Memory B cell (primary cell): ENCODE measurements at regions not wholly inside any gene's neighbourhood (a gene's known extent, or its start where the extent isn't known, plus 50 kb on each side); places are given as distances from the start of the nearest gene placed in this dataset.

Experiments used
- ATAC-seq: fragments of 150-1000 bp; cut with Tn5 transposase; 2 replicates; pipeline ENCODE4 v1.10.0; 2021; ENCODE audit warnings: low read depth, mild to moderate bottlenecking, moderate library complexity
- DNase-seq, 2 donors: peaks; one replicate each; pipeline ENCODE4 v3.0.0; 2022; ENCODE audit warnings: low spot score in 2 of 2
- H3K27ac Mint-ChIP-seq: one replicate; pipeline ENCODE4 v1.8.0; 2022; ENCODE audit warnings: mild to moderate bottlenecking, moderate library complexity, mixed read lengths
- H3K27me3 Mint-ChIP-seq: one replicate; pipeline ENCODE4 v1.8.0; 2022; ENCODE audit warnings: mixed read lengths
- H3K36me3 Mint-ChIP-seq: one replicate; pipeline ENCODE4 v1.8.0; 2022; ENCODE audit warnings: mild to moderate bottlenecking, mixed read lengths
- H3K4me1 Mint-ChIP-seq: one replicate; pipeline ENCODE4 v1.8.0; 2022; ENCODE audit warnings: mixed read lengths
- H3K4me3 Mint-ChIP-seq: one replicate; pipeline ENCODE4 v1.8.0; 2022; ENCODE audit warnings: mild to moderate bottlenecking, moderate library complexity, mixed read lengths
- H3K9me3 Mint-ChIP-seq: one replicate; pipeline ENCODE4 v1.8.0; 2022; ENCODE audit warnings: mixed read lengths

DNA sequence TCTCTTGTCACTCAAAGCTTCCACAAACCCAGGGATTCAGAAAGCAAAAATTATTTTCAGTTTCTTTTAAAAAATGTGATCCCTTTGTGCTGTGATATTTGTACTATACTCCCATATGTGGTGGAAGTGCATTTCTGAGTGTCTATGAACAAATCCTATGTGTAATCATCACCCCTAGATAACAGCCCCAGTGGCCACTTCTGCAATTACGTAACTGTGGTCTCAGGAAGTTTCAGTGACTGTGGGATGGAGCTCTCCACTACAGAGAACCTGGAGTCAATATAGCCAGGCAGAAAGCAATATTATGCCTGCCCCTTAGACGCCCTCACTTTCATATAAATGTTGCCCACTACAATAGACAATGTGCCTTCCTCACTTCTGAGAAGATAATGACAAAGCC lies 1101.7 kb upstream of the GHITM start:
- H3K27me3 Mint-ChIP-seq: no peaks in the 10 kb centered on the region
- ATAC-seq (no peak), DNase-seq (no peak)
- no peaks in the 10 kb centered on the region for H3K4me1 Mint-ChIP-seq
- peaks cover 6% of the 10 kb centered on the region for H3K9me3 Mint-ChIP-seq
- H3K4me3 Mint-ChIP-seq: no peak overlapping the region
- H3K36me3 Mint-ChIP-seq: no peaks in the 10 kb centered on the region
- H3K27ac Mint-ChIP-seq: no peak overlapping the region

DNA sequence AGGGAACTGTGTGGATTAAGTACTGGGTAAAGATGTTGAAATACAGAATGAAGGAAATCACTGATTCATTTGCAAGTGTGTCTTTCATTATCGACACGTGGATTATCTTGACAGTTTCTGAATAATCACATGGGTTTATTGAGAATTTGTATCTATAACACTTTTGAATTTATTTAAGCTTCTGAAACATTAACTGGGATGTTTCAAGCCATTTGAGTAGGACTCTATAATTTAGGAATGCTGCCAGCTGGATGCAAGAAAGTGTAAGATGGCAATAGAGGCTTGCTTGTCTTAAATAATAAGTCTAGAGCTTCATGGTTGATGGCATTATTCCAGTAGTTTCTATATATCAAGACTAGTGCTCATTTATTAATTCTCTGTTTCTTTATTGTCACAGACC lies 1100.7 kb upstream of the GHITM start:
- no peak for ATAC-seq
- no peak for DNase-seq
- peaks cover 6% of the 10 kb centered on the region for H3K9me3 Mint-ChIP-seq
- H3K27ac Mint-ChIP-seq: no peak overlapping the region
- H3K4me3 Mint-ChIP-seq: no peak overlapping the region
- H3K36me3 Mint-ChIP-seq: no peaks in the 10 kb centered on the region
- H3K4me1 Mint-ChIP-seq: no peaks in the 10 kb centered on the region
- H3K27me3 Mint-ChIP-seq: no peaks in the 10 kb centered on the region

DNA sequence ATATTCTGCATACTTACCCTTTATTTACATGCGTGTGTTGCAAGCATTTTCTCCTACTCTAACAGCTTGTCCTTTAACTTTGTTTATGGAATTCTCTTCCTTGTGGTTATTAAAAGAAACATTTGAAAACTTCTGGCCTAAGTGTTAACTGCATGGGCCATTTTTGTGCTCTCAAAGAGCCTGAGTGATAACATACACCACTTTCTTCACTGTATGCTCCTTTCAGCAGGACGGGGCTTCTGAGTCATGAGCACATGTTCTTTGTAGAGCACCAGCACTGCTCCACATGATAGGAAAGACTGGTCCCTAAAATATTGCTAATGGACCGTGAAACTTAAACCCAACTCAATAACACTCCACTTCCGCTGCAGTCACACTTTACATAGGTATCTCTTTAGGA lies 1093.6 kb upstream of the GHITM start:
- Mint-ChIP-seq H3K27ac (no peak overlapping the region), H3K4me3 (no peak overlapping the region), H3K4me1 (no peaks in the 10 kb centered on the region), H3K9me3 (peaks cover 4% of the 10 kb centered on the region), H3K36me3 (no peaks in the 10 kb centered on the region), H3K27me3 (no peaks in the 10 kb centered on the region)
- DNase-seq (no peak), ATAC-seq (no peak)

DNA sequence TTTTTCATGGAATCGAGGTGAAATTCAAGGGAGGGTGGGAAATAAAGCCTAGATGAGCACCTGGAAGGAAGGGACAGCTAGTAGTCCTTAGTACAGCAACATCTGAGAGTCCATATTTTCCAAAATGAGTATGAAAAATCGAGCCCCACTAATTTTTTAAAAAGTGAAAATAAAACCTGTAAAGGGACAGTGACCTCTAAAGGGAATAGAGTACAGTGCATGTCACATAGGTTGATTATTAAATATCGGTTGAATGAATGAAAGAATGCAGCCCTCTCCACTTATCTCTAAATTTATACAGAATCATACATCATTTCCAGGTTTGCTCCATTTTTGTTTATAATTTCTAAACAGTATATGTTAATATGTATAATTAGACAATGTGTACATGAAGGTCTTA lies 1088.5 kb upstream of the GHITM start:
- H3K27ac Mint-ChIP-seq: no peak overlapping the region
- no peaks in the 10 kb centered on the region for H3K27me3 Mint-ChIP-seq
- DNase-seq (no peak), ATAC-seq (no peak)
- no peak overlapping the region for H3K4me3 Mint-ChIP-seq
- H3K9me3 Mint-ChIP-seq: peaks cover 2% of the 10 kb centered on the region
- H3K4me1 Mint-ChIP-seq: no peaks in the 10 kb centered on the region
- no peaks in the 10 kb centered on the region for H3K36me3 Mint-ChIP-seq

DNA sequence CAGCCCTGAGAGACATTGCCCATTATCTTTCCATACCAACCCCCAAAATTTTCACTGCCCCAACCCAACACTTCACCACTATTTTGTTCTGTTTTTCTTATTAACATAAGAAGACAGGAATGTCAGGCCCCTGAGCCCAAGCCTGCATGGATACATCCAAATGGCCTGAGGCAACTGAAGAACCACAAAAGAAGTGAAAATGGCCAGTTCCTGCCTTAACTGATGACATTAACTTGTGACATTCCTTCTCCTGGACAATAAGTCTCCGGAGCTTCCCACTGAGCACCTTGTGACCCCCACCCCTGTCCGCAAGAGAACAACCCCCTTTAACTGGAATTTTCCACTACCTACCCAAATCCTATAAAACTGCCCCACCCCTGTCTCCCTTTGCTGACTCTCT lies 1076.4 kb upstream of the GHITM start:
- ATAC-seq (no peak), DNase-seq (no peak)
- H3K36me3 Mint-ChIP-seq: no peaks in the 10 kb centered on the region
- H3K27ac Mint-ChIP-seq: no peak overlapping the region
- no peak overlapping the region for H3K4me3 Mint-ChIP-seq
- no peaks in the 10 kb centered on the region for H3K27me3 Mint-ChIP-seq
- H3K4me1 Mint-ChIP-seq: no peaks in the 10 kb centered on the region
- H3K9me3 Mint-ChIP-seq: peaks cover 12% of the 10 kb centered on the region

DNA sequence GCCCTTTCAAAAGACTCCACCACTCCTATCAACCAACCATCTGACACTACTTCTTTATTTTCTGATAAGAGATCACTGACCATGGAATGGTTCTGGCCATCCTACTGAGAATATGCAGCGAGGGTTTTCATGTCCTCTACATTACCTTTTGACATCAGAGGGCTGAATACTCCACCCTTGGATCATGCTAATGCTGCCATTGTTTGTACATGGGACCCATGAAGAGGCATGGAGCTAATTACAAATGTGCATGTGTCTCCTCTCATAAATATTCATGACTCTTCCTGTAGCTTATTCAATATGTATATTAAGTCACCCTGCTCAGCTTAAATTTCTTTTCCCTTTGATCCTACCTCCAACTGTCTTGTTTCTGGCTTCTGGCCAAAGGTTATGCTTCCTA lies 1065.8 kb upstream of the GHITM start:
- ATAC-seq: no peak
- no peak for DNase-seq
- Mint-ChIP-seq H3K27ac (no peak overlapping the region), H3K36me3 (no peaks in the 10 kb centered on the region), H3K4me3 (no peak overlapping the region), H3K27me3 (no peaks in the 10 kb centered on the region), H3K4me1 (no peaks in the 10 kb centered on the region), H3K9me3 (peaks cover 4% of the 10 kb centered on the region)

DNA sequence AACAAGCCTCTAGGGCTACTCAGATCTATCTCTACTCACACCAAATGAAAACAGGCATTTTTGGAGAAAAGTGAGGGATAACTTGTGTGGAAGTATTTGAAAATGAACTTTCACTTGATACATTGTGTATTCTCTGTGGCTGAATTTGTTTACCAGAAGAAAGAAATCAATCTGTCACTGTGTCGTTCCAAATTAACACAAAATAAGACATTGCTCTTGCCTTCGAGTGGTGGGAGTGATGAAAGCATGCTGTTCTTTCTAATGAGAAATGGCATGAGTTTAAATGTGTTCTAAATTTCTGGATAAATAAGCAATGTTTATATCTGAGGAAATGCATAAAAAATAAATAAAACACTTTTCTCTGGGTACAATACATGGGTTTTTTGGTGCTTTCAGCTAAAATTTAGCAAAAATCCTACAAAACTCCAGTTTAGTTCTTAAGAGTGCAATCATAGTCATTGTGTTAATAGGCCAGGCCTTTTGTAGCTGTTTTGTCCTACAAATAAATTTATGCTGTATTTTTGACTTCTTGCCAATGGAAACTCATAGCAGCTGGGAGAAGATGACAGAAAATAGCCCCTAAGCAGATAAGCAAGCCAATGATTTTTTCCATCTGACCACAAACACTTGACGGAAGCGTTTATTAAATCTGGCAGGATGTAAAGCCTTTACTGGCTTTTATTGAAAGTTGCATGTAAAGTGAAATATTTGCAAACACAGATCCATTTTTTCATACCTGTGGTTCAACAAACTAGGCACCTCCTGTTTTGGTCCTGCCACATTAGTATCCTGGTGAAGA lies 1064.1 kb upstream of the GHITM start:
- Mint-ChIP-seq H3K9me3 (peaks cover 4% of the 10 kb centered on the region), H3K27ac (no peak overlapping the region), H3K4me1 (no peaks in the 10 kb centered on the region), H3K36me3 (no peaks in the 10 kb centered on the region), H3K27me3 (no peaks in the 10 kb centered on the region), H3K4me3 (no peak overlapping the region)
- ATAC-seq (no peak), DNase-seq (no peak)

DNA sequence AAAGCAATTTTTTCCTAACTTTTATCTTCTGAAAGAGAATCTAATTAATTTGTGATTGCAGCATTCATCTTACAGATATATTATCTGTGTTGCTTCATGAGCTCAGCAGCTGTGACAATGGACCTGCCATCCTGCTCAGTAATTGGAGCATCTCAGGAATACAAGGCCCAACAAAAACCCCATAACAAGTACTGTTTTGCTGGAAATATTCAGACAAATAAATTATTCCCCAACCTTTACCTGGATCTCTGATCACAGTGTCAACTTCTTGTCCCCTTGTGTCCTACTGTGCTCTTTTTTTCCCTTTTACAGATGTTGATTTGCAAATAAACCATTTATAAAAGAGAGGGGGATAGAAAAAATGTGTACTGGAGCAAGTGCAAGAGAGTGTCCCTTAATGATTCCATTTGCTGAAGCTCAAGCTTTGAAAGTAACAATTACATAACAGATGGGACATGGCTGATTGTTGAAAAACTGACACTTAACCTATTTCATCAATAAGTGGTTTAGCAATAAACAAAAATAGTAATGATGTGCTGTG lies 1063.4 kb upstream of the GHITM start:
- DNase-seq (no peak), ATAC-seq (no peak)
- no peak overlapping the region for H3K4me3 Mint-ChIP-seq
- peaks cover 4% of the 10 kb centered on the region for H3K9me3 Mint-ChIP-seq
- no peaks in the 10 kb centered on the region for H3K27me3 Mint-ChIP-seq
- no peaks in the 10 kb centered on the region for H3K36me3 Mint-ChIP-seq
- no peaks in the 10 kb centered on the region for H3K4me1 Mint-ChIP-seq
- H3K27ac Mint-ChIP-seq: no peak overlapping the region

DNA sequence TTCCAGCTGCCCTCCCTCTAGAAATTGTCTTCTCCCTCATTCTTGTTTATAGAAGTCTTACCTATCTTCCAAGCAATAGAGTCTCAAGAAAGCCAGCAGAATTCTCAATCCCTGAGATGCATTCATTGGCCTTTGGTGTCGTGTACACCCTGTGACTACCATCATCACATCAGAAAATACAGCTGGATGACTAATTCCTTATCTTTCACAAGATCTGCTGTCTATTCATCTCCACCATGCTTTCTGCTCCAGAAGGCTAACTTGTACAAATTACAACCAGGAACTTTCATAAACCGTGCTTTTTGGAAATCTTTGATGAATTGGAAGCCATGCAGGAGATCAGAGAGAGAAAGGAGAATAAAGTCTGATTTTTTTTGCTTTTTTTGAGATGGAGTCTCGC lies 1062.9 kb upstream of the GHITM start:
- Mint-ChIP-seq H3K4me1 (no peaks in the 10 kb centered on the region), H3K27me3 (no peaks in the 10 kb centered on the region), H3K36me3 (no peaks in the 10 kb centered on the region), H3K4me3 (no peak overlapping the region), H3K9me3 (peaks cover 4% of the 10 kb centered on the region), H3K27ac (no peak overlapping the region)
- ATAC-seq (no peak), DNase-seq (no peak)

DNA sequence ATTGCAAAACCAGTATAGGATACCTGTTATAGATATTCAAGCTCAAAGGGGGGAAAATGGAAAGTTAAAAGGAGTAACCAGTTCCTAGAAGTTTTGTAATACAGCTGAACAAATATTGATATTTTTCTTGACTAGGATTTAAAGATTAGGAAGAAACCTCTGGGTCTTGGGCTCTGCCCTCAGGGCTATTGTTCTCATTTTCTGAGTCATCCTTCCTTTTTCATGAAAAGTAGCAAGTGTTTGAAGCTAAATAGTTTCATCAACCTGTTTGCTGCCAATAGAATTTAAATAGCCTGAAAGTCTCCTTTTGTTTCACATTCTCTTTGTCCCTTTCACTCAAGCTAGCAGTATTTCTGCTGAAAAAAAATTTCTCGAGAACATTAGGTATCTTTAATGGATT lies 1061.1 kb upstream of the GHITM start:
- DNase-seq (no peak), ATAC-seq (no peak)
- Mint-ChIP-seq H3K36me3 (no peaks in the 10 kb centered on the region), H3K9me3 (peaks cover 4% of the 10 kb centered on the region), H3K27ac (no peak overlapping the region), H3K27me3 (no peaks in the 10 kb centered on the region), H3K4me1 (no peaks in the 10 kb centered on the region), H3K4me3 (no peak overlapping the region)

DNA sequence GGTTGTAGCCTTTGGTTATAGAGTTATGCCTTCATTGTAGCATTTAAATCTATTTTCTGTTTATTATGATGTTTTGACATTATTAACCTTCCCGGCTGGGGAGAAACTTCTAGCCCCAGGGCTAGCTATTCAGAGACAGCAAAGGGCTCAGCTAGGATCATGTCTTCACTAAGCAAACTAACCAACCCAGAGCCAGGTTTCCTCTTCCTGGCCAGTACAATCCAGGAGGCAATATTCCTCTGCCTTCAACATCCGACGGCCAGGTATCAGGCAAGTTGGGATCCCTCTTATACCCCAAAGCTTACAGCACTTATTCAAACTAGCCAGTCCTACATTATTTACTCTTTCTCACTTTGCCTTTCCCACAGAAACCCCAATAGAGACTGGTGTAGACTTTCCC lies 1060.7 kb upstream of the GHITM start:
- Mint-ChIP-seq H3K4me1 (no peaks in the 10 kb centered on the region), H3K4me3 (no peak overlapping the region), H3K9me3 (peaks cover 5% of the 10 kb centered on the region), H3K27me3 (no peaks in the 10 kb centered on the region), H3K36me3 (no peaks in the 10 kb centered on the region), H3K27ac (no peak overlapping the region)
- no peak for ATAC-seq
- DNase-seq: no peak

DNA sequence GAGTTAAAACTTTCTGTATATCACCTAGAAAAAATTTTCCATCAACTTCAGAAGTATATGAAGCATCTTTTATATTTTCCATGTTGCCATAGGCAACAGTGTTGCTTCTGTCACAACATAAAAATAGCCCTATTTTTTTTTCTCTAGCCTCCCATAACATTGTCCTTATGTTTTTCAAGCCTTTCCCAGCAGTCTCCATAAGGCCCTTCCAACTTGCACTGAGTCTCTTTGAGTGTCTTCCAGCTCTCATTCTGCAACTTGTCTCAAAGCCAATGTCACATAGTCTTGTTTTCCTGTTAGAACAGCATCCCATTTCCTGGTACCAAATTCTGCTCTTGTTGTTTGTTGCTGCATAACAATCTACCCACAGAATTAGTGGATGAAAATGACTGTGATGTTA lies 1055.5 kb upstream of the GHITM start:
- H3K27me3 Mint-ChIP-seq: no peaks in the 10 kb centered on the region
- no peaks in the 10 kb centered on the region for H3K4me1 Mint-ChIP-seq

DNA sequence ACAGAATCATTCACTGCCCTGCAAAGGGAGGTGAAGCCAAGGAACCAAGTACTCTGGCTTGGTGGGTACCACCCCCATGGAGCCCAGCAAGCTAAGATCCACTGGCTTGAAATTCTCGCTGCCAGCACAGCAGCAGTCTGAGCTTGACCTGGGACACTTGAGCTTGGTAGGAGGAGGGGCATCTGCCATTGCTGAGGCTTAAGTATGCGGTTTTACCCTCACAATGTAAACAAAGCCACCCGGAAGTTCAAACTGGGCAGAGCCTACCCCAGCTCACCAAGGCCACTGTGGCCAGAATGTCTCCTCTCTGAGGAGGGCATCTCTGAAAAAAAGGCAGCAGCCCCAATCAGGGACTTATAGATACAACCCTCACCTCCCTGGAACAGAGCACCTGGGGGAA lies 1050.0 kb upstream of the GHITM start:
- H3K27me3 Mint-ChIP-seq: no peaks in the 10 kb centered on the region

More for the DNA sequence above, 1055.5 kb upstream of the GHITM start:
- no peaks in the 10 kb centered on the region for H3K36me3 Mint-ChIP-seq
- DNase-seq (no peak), ATAC-seq (no peak)
- H3K4me3 Mint-ChIP-seq: no peak overlapping the region
- H3K9me3 Mint-ChIP-seq: peaks cover 3% of the 10 kb centered on the region
- no peak overlapping the region for H3K27ac Mint-ChIP-seq

DNA sequence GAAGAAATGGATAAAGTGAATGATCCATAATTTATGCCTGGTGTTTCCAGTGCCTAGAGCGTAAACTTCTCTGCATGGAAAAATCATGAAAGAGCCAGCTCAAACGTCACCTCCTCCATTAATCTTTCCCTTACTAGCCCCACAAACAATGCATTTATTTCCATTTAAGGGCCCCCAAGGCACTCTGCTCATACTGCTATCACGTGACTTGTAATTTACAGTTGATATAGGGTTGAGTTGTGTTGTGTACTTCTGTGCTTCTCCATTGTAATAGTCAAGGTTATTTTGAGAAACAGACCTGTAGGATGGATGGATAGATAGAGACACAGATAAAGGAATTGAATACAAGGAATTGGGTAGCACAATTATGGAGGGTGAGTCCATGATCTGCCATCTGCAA lies 1034.7 kb upstream of the GHITM start:
- Mint-ChIP-seq H3K9me3 (peaks cover 6% of the 10 kb centered on the region), H3K27ac (no peak overlapping the region), H3K4me3 (no peak overlapping the region), H3K27me3 (no peaks in the 10 kb centered on the region), H3K4me1 (no peaks in the 10 kb centered on the region), H3K36me3 (no peaks in the 10 kb centered on the region)
- DNase-seq (no peak), ATAC-seq (no peak)

More for the DNA sequence above, 1050.0 kb upstream of the GHITM start:
- no peak overlapping the region for H3K4me3 Mint-ChIP-seq
- ATAC-seq: no peak
- H3K36me3 Mint-ChIP-seq: no peaks in the 10 kb centered on the region
- DNase-seq: no peak
- peaks cover 2% of the 10 kb centered on the region for H3K9me3 Mint-ChIP-seq
- H3K27ac Mint-ChIP-seq: no peak overlapping the region
- no peaks in the 10 kb centered on the region for H3K4me1 Mint-ChIP-seq
